ENCODE measurements at regions not wholly inside any gene's neighbourhood (a gene's known extent, or its start where the extent isn't known, plus 50 kb on each side); places are given as distances from the start of the nearest gene placed in this dataset.

DNA sequence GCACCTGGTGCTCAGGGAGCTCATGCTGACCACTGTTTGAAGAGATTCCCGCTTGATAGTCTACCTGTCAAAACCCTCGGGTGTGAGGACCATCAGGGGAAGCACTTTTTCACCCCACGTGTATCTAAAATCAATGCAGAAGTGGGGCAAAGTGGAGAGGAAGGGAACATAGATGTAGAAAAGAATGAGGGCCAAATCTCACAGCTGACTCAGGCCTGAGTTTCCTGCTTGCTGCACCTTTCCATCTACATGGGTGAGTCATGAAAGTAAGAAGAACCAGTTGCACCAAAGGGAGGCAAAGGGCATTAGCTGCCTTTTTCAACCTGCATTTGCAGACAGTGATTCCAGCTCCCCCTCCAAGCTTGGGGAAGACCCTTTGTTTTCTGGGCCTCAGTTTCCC, 100.2 kb upstream of the MYCN start:
- TF ChIP-seq, protein P1, sequence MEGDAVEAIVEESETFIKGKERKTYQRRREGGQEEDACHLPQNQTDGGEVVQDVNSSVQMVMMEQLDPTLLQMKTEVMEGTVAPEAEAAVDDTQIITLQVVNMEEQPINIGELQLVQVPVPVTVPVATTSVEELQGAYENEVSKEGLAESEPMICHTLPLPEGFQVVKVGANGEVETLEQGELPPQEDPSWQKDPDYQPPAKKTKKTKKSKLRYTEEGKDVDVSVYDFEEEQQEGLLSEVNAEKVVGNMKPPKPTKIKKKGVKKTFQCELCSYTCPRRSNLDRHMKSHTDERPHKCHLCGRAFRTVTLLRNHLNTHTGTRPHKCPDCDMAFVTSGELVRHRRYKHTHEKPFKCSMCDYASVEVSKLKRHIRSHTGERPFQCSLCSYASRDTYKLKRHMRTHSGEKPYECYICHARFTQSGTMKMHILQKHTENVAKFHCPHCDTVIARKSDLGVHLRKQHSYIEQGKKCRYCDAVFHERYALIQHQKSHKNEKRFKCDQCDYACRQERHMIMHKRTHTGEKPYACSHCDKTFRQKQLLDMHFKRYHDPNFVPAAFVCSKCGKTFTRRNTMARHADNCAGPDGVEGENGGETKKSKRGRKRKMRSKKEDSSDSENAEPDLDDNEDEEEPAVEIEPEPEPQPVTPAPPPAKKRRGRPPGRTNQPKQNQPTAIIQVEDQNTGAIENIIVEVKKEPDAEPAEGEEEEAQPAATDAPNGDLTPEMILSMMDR (IDR thresholded peaks at IDR 0.05; ENCODE audit: low read length, missing control alignments): no peak
- no peak for DNase-seq (ENCODE audit: low read depth)

DNA sequence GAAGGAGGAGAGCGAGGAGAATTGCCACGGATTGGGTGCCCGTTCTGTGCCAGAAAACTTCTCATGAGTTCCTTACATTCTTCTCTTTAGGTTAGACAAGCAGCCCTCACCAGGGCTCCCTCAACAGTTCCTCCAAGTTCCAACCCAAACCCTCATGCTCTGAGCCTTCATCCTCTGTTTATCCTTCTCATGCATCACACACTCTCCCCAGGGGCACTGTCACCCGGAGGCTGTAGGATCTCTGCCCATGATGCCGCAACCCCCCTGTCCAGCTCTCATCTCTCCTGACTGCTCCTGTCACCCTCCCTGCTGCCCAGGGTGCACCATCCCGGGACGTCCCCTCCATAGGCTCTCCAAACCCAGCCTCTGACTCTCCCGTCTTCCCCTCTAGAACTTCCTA, 99.4 kb upstream of the MYCN start:
- no peak overlapping the region for H3K4me3 ChIP-seq (replicated peaks; ENCODE audit: low read depth, low read length)
- DNase-seq (ENCODE audit: low read depth): no peak
- TF ChIP-seq, protein P1 (IDR thresholded peaks at IDR 0.05; ENCODE audit: low read length, missing control alignments): no peak

More for the DNA sequence above, 100.2 kb upstream of the MYCN start:
- H3K4me3 ChIP-seq (replicated peaks; ENCODE audit: low read depth, low read length): no peak overlapping the region

DNA sequence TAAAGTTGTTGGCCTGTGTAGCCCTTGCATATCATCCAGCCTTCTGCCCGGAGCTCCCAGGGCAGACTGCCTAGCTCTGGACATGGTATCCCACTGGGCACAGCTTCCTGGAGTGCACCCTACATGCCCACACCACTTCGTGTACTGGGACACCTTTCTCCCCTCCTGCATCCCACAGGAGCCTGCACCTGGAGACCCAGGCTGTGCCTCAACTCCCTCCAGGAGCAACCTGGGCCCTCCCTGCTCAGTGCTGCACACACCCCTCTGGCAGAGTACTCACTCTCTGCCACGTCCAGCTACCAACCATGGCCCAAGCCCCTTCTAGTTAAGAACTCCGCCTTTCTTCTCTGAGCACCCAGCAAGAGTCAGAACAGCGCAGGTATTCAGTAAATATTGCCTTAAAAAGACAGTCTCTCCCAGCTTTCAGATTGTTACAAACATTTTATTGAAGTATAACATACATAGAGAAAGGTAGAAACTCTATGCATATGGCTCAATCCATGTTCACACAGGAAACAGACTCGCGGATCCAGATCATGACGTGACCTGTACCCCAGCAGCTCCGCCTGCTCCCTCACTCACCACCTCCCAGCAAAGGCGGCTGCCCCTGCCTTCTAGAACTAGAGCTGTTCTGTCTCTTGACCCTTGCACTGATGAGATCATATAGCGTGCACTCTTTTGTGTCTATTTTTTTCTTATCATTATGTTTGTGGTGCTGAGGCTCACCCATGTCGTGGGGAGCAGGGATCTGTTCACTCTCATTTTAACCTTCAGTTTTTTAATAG, 98.4 kb upstream of the MYCN start:
- TF ChIP-seq, protein P1 (IDR thresholded peaks at IDR 0.05; ENCODE audit: low read length, missing control alignments): no peak
- no peak for DNase-seq (ENCODE audit: low read depth)
- H3K4me3 ChIP-seq (replicated peaks; ENCODE audit: low read depth, low read length): no peak overlapping the region

DNA sequence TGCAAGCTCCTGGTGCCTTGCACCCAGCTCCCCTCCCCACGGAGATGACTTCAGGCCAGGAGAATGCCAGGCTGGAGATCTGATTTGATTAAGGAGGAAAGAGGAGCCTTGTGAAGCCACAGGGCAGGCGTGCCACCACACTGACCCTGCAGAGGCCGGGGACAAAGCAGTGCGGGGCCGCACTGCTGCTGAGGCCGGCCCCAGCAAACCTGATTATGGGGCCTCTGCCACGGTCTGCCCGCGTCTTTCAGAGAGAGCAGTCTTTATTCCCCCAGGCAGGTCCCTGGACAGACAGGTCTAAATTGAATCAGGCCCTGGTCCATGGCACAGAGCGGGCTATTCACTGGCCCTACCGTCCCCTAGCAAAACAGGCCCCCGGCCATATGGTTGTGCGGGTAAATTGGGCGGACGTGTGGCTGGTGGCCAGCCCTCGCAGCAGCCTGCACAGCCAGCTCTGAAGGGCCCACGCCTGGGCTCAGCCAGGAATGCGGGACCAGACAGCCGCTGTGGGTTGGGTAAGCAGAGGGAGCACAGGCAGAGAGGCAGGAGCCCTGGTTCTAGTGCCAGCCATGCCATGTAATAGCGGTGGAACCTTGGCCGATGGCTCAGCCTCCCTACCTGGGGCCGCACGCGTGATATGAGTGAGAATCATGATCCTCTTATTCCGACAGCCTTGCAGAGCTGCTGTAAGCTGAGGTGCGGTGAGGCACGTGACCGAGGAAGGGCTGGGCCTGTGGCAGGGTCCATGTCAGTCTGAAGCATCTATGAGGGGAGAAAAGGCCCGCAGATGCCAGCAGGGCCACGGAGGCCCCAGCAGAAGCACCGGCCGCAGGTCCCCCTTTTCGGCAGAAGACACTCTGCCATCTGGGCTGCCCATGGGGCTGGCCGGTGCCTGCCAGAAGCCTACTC, 97.3 kb upstream of the MYCN start:
- TF ChIP-seq, protein P1 (IDR thresholded peaks at IDR 0.05; ENCODE audit: low read length, missing control alignments): no peak
- DNase-seq (ENCODE audit: low read depth): no peak
- no peak overlapping the region for H3K4me3 ChIP-seq (replicated peaks; ENCODE audit: low read depth, low read length)

DNA sequence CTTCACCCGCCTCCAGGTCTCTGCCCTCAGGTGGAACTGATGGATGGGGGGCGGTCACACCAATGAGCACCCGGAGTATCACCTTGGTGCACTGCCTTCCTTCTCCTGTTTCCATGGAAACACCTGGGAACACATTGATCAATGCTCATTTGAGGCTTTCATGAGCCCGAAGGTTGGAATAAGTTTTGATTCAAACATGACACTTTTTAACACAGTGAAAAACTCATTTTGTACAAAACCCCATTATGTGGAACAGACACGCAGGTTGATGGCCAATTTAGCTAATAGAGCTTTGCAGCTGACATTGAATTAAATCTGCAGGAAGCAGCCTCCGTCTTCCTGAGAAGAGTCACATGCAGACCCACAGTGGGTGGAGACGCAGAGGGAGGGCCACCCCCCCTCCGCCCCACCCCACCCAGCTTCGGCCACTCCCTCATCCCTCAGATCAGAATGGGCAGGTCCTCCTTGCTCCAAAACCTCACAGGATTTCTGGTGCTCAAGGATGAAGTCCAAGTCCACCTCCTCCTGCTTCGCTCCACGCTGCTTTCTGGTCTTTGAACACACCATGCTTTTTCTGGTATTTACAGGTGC, 96.0 kb upstream of the MYCN start:
- TF ChIP-seq, protein P1 (IDR thresholded peaks at IDR 0.05; ENCODE audit: low read length, missing control alignments): no peak
- no peak overlapping the region for H3K4me3 ChIP-seq (replicated peaks; ENCODE audit: low read depth, low read length)
- no peak for DNase-seq (ENCODE audit: low read depth)

DNA sequence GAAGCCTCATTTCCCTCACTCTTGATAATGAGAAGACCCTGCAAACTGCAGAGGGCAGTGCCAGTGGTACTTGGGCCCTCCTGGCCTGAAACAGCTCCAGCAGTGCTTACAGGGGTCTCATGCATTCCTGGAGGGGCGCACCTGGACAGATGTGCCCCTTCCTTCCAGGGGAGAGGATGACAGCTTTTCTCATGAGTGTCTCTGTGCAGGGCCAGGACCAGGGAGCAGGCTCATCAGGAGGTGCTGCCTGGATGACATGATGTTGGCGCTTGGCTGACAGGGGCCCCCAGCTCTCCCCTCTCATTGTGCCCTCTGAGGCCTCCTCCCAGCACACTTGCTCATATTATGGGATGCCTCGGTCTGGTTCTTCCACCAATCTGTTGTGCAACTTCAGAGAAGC, 95.1 kb upstream of the MYCN start:
- TF ChIP-seq, protein P1 (IDR thresholded peaks at IDR 0.05; ENCODE audit: low read length, missing control alignments): no peak
- H3K4me3 ChIP-seq (replicated peaks; ENCODE audit: low read depth, low read length): no peak overlapping the region
- DNase-seq (ENCODE audit: low read depth): no peak
